Neuron (in vitro differentiated cells): ENCODE measurements at regions not wholly inside any gene's neighbourhood (a gene's known extent, or its start where the extent isn't known, plus 50 kb on each side); places are given as distances from the start of the nearest gene placed in this dataset.
"Not testable (repeated sequence)": the region's sequence is repeated elsewhere in the genome, so short reads cannot be mapped to it uniquely, and the experiment has no call there.

Experiments used
- H2AFZ ChIP-seq: one replicate; pipeline ENCODE4 v1.6.1; 2013; ENCODE audit warnings: low read depth, mild to moderate bottlenecking, inconsistent platforms, low read length, moderate library complexity
- H3K27me3 ChIP-seq: one replicate; pipeline ENCODE4 v1.6.1; 2013; ENCODE audit warnings: low read length; ENCODE audit not compliant: insufficient read depth
- H3K36me3 ChIP-seq: one replicate; pipeline ENCODE4 v1.6.1; 2013; ENCODE audit warnings: low read length; ENCODE audit not compliant: insufficient read depth
- H3K4me1 ChIP-seq: one replicate; pipeline ENCODE4 v1.6.1; 2013; ENCODE audit warnings: low read length; ENCODE audit not compliant: insufficient read depth
- H3K4me3 ChIP-seq: 2 replicates; pipeline ENCODE4 v1.5.1; 2013; ENCODE audit warnings: mild to moderate bottlenecking, low read length, moderate library complexity
- H3K9me3 ChIP-seq: one replicate; pipeline ENCODE4 v1.6.1; 2013; ENCODE audit warnings: low read length

DNA sequence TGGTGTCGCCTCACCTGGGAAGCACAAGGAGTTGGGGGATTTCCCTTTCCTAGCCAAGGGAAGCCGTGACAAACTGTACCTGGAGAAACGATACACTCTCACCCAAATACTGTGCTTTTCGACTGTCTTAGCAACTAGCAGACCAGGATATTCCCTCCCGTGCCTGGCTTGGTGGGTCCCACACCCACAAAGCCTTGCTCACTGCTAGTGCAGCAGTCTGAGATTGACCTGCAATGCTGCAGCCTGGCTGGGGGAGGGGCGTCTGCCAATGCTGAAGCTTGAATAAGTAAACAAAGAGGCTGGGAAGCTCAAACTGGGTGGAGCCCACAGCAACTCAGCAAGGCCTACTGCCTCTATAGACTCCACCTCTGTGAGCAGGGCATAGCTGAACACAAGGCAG, 448.6 kb upstream of the FSIP2 start:
- not testable (repeated sequence) for H3K4me3 ChIP-seq, H3K4me1 ChIP-seq, H3K36me3 ChIP-seq, H3K9me3 ChIP-seq, H3K27me3 ChIP-seq
- peak overlapping the region; percentile 14 for H2AFZ ChIP-seq

GRCh38 chr2:185291035-185291647, 447.5 kb upstream of the FSIP2 start:
- Histone ChIP-seq H3K9me3 (no peaks in the 10 kb centered on the region), H3K36me3 (no peaks in the 10 kb centered on the region), H3K27me3 (no peaks in the 10 kb centered on the region), H3K4me3 (no peak overlapping the region), H3K4me1 (peaks cover 3% of the 10 kb centered on the region), H2AFZ (no peak overlapping the region)

- Histone ChIP-seq H3K4me1 (no peaks in the 10 kb centered on the region), H3K27me3 (no peaks in the 10 kb centered on the region), H3K9me3 (no peaks in the 10 kb centered on the region), H2AFZ (no peak overlapping the region), H3K36me3 (no peaks in the 10 kb centered on the region), H3K4me3 (no peak overlapping the region)
Measured at GRCh38 chr2:185299867-185300266, 438.7 kb upstream of the FSIP2 start.

DNA sequence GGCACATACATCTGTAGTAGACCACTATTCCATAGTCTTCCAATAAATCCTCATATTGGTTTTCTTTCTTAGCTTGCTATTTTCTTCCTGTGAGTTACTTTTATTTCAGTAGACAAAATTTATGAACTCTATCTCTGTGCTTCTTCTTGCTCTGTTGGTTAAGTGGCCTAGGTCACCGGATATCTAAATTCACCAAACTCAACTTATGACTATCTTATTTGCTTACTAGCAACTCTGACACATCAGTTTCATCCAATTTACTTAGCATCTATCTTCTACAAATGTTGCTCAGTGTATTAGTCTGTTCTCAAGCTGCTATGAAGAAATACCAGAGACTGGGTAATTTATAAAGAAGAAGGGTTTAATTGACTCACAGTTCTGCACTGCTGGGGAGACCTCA, 432.5 kb upstream of the FSIP2 start:
- Histone ChIP-seq H3K4me3 (no peak overlapping the region), H3K27me3 (no peaks in the 10 kb centered on the region), H2AFZ (no peak overlapping the region), H3K4me1 (no peaks in the 10 kb centered on the region), H3K36me3 (no peaks in the 10 kb centered on the region), H3K9me3 (no peaks in the 10 kb centered on the region)

GRCh38 chr2:185316383-185316782, 422.2 kb upstream of the FSIP2 start:
- no peaks in the 10 kb centered on the region for H3K9me3 ChIP-seq
- H3K4me3 ChIP-seq, result no peak overlapping the region
- no peaks in the 10 kb centered on the region for H3K27me3 ChIP-seq
- no peaks in the 10 kb centered on the region for H3K36me3 ChIP-seq
- H3K4me1 ChIP-seq, result no peaks in the 10 kb centered on the region
- H2AFZ ChIP-seq, result no peak overlapping the region

DNA sequence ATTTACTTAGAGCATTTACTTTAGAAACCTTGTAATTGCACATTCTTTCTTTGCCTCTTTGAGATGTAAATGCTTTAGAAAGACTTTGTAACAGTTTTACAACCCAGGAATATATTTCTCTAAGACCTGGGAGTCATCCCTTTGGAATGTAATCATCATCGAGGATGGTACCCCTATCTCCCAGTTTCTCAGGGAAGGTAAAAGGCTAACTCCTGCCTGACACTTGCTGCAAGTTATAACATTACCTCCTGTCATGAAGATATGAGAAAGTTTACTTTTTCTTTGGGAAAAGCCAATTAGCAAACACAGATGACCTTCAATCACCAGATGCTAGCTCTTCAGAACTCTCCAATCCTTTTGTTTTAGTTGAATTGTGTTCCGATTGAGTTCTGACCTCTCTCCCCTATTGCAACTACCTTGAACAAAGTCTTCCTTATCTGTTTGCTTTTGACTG, 420.3 kb upstream of the FSIP2 start:
- no peaks in the 10 kb centered on the region for H3K9me3 ChIP-seq
- H3K36me3 ChIP-seq, result no peaks in the 10 kb centered on the region
- H3K27me3 ChIP-seq, result no peaks in the 10 kb centered on the region
- no peak overlapping the region for H3K4me3 ChIP-seq
- H3K4me1 ChIP-seq, result no peaks in the 10 kb centered on the region
- no peak overlapping the region for H2AFZ ChIP-seq

DNA sequence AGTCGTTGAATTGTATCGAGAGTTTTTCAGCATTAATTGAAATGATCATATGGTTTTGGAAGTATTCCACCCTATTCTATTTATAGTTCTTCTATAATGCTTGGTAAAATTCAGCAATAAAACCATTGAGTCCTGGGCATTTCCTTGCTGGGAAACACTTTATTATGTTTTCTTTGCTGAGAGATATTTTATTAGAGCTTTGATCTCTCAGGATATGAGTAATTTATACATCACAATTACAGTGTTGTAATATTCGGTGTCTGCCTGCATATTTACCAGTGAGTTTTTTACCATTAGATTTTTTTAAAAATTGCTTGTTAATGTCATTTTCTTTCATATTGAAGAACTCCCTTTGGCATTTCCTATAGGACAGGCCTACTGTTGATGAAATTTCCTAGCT, 402.7 kb upstream of the FSIP2 start:
- no peaks in the 10 kb centered on the region for H3K4me1 ChIP-seq
- no peak overlapping the region for H2AFZ ChIP-seq
- H3K36me3 ChIP-seq, result no peaks in the 10 kb centered on the region
- H3K4me3 ChIP-seq, result no peak overlapping the region
- no peaks in the 10 kb centered on the region for H3K9me3 ChIP-seq
- H3K27me3 ChIP-seq, result no peaks in the 10 kb centered on the region

DNA sequence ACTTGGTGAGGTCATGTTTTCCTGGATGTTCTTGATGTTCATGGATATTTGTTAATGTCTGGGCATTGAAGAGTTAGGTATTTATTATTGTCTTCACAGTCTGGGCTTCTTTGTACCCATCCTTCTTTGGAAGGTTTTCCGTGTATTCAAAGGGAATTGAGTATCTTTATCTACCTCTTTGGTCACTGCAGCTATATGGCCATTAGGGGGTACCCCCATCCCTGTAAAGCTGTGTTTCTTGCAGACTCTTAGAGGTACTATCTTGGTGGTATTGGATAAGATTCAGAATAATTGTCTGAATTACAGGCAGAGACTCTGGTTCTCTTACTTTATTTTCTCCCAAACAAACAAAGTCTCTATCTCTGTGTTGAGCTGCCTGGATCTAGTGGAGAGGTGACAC, 401.6 kb upstream of the FSIP2 start:
- Histone ChIP-seq H3K9me3 (no peaks in the 10 kb centered on the region), H3K4me3 (no peak overlapping the region), H3K27me3 (no peaks in the 10 kb centered on the region), H3K36me3 (no peaks in the 10 kb centered on the region), H3K4me1 (no peaks in the 10 kb centered on the region), H2AFZ (no peak overlapping the region)

DNA sequence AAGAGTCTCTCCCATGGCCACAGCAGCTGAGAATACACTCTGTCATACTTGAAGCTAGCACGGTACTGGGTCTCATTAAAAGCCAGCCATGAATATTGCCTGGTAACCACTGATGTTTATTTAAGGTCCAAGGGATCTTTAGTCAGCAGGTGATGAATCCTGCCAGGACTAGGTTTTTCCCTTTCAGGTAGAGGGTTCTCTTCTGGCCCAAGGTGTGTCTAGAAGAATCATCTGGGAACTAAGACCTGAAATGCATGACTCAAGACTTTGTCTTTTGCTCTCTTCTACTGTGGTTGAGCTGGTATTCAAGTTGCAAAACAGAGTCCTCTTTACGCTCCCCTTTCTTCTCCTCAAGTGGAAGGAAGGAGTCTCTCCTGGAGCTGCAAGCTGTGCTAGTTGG, 400.5 kb upstream of the FSIP2 start:
- Histone ChIP-seq H3K4me1 (no peaks in the 10 kb centered on the region), H3K27me3 (no peaks in the 10 kb centered on the region), H3K9me3 (no peaks in the 10 kb centered on the region), H3K36me3 (no peaks in the 10 kb centered on the region), H2AFZ (no peak overlapping the region), H3K4me3 (no peak overlapping the region)

- Histone ChIP-seq H3K27me3 (no peaks in the 10 kb centered on the region), H3K36me3 (no peaks in the 10 kb centered on the region), H3K9me3 (no peaks in the 10 kb centered on the region), H3K4me3 (no peak overlapping the region), H2AFZ (no peak overlapping the region), H3K4me1 (no peaks in the 10 kb centered on the region)
Measured at GRCh38 chr2:185347445-185347844, 391.2 kb upstream of the FSIP2 start.

GRCh38 chr2:185360776-185361175, 377.8 kb upstream of the FSIP2 start:
- Histone ChIP-seq H3K36me3 (no peaks in the 10 kb centered on the region), H3K4me3 (no peak overlapping the region), H2AFZ (no peak overlapping the region), H3K4me1 (no peaks in the 10 kb centered on the region), H3K27me3 (no peaks in the 10 kb centered on the region), H3K9me3 (no peaks in the 10 kb centered on the region)

DNA sequence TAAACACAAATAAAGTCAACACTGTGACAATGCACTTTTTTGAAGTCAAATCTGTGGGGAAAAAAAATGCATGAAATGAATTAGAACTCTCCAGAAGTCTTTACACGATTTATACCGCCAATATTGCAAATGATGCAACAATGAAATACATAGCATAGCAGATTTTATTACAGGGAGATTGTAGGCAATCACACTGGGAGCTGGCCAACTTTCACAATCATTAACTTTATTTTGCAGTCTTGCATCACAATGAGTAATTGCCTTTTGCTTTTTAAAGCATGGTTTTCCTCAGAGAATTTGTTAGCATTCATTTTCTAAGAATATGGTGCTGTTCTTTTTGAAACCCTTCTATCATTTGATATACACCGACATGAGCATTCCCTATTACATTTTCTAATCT, 366.4 kb upstream of the FSIP2 start:
- Histone ChIP-seq H3K27me3 (no peaks in the 10 kb centered on the region), H3K4me1 (no peaks in the 10 kb centered on the region), H3K9me3 (no peaks in the 10 kb centered on the region), H3K4me3 (no peak overlapping the region), H2AFZ (no peak overlapping the region), H3K36me3 (no peaks in the 10 kb centered on the region)

DNA sequence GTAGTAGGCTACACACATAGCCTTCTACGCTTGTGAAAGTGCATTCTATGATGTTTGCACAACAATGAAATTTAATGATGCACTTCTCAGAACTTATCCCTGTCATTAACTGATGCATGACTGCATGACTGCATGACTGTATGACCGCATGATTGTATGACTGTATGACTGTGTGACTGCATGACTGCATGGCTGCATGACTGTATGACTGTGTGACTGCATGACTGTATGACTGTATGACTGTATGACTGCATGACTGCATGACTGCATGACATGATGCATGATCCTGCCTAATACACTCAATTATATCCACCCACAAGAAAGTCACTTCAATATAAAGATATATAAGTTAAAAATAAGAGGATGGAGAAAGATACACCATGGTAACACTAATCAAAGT, 365.4 kb upstream of the FSIP2 start:
- Histone ChIP-seq H3K36me3 (no peaks in the 10 kb centered on the region), H3K4me1 (no peaks in the 10 kb centered on the region), H3K4me3 (no peak overlapping the region), H2AFZ (no peak overlapping the region), H3K27me3 (no peaks in the 10 kb centered on the region), H3K9me3 (no peaks in the 10 kb centered on the region)

GRCh38 chr2:185374878-185375277, 363.7 kb upstream of the FSIP2 start:
- H3K27me3 ChIP-seq, result no peaks in the 10 kb centered on the region

More at GRCh38 chr2:185374878-185375277, 363.7 kb upstream of the FSIP2 start:
- Histone ChIP-seq H2AFZ (no peak overlapping the region), H3K4me1 (no peaks in the 10 kb centered on the region), H3K4me3 (no peak overlapping the region), H3K9me3 (no peaks in the 10 kb centered on the region), H3K36me3 (no peaks in the 10 kb centered on the region)
